ENCODE measurements at regions not wholly inside any gene's neighbourhood (a gene's known extent, or its start where the extent isn't known, plus 50 kb on each side); places are given as distances from the start of the nearest gene placed in this dataset.
"Not testable (repeated sequence)": the region's sequence is repeated elsewhere in the genome, so short reads cannot be mapped to it uniquely, and the experiment has no call there.

DNA sequence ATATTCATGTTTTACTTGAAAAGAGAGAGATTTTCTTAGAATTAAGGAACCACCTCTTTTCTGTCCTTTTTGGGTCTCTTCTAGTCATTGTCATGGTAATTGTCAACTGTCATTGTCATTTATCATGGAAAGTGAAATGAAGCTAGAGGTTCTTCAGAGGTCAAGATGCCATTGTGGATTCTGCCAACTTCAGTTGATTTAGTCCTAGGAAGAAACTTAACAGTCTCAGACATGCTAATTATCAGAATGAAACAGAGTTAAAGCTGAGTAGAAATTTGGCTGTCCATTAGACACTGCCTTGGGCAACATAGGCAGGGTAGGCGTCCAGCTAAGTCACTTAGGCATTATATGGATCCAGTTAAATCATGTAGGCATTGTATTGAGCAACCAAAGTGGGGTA lies 796.1 kb upstream of the ADGRL3 start:
- Histone ChIP-seq H3K4me3 (ENCODE audit: low read depth, low read length) (no peak overlapping the region), H3K27me3 (replicated peaks) (no peaks in the 10 kb centered on the region), H3K36me3 (replicated peaks) (no peaks in the 10 kb centered on the region), H3K27ac (no peak overlapping the region)
- in situ Hi-C loops (cut with HindIII; ENCODE audit: low pct_ligation_motif_present, low sequenced_read_pairs): no loop called here
- TF ChIP-seq, protein P1, sequence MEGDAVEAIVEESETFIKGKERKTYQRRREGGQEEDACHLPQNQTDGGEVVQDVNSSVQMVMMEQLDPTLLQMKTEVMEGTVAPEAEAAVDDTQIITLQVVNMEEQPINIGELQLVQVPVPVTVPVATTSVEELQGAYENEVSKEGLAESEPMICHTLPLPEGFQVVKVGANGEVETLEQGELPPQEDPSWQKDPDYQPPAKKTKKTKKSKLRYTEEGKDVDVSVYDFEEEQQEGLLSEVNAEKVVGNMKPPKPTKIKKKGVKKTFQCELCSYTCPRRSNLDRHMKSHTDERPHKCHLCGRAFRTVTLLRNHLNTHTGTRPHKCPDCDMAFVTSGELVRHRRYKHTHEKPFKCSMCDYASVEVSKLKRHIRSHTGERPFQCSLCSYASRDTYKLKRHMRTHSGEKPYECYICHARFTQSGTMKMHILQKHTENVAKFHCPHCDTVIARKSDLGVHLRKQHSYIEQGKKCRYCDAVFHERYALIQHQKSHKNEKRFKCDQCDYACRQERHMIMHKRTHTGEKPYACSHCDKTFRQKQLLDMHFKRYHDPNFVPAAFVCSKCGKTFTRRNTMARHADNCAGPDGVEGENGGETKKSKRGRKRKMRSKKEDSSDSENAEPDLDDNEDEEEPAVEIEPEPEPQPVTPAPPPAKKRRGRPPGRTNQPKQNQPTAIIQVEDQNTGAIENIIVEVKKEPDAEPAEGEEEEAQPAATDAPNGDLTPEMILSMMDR (IDR thresholded peaks at IDR 0.05; ENCODE audit: low read depth, low read length, missing control alignments): no peak
- no peak for DNase-seq

- Histone ChIP-seq H3K27ac (no peak overlapping the region), H3K27me3 (replicated peaks) (no peaks in the 10 kb centered on the region), H3K4me3 (ENCODE audit: low read depth, low read length) (no peak overlapping the region), H3K36me3 (replicated peaks) (no peaks in the 10 kb centered on the region)
- in situ Hi-C loops (cut with HindIII; ENCODE audit: low pct_ligation_motif_present, low sequenced_read_pairs): no loop called here
- no peak for DNase-seq
- TF ChIP-seq, protein P1 (IDR thresholded peaks at IDR 0.05; ENCODE audit: low read depth, low read length, missing control alignments): no peak
Observed at GRCh38 chr4:60422439-60422838, 777.7 kb upstream of the ADGRL3 start.

DNA sequence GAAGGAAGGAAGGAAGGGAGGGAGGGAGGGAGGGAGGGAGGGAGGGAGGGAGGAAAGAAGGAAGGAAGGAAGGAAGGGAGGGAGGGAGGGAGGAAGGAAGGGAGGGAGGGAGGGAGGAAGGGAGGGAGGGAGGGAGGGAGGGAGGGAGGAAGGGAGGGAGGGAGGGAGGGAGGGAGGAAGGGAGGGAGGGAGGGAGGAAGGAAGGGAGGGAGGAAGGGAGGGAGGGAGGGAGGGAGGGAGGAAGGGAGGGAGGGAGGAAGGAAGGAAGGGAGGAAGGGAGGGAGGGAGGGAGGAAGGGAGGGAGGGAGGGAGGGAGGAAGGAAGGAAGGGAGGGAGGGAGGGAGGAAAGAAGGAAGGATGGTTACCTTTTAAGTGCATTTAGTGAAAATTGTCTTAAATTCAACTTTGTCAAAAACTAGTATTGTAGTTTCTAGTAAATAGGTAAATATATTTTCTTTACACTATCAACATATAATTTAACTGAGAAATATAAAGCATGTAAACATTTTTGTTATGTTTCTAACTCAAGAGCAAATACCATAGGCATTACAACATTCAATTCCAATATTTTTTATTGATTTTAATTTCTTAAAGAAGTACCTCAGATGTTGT lies 776.4 kb upstream of the ADGRL3 start:
- H3K36me3 ChIP-seq (replicated peaks); in situ Hi-C loops (cut with HindIII; ENCODE audit: low pct_ligation_motif_present, low sequenced_read_pairs): not testable (repeated sequence)

GRCh38 chr4:60432911-60433310 lies 767.2 kb upstream of the ADGRL3 start:
- TF ChIP-seq, protein P1 (IDR thresholded peaks at IDR 0.05; ENCODE audit: low read depth, low read length, missing control alignments): no peak
- H3K4me3 ChIP-seq (ENCODE audit: low read depth, low read length): no peak overlapping the region
- H3K27me3 ChIP-seq (replicated peaks): no peaks in the 10 kb centered on the region
- no peak overlapping the region for H3K27ac ChIP-seq
- DNase-seq: no peak
- in situ Hi-C loops (cut with HindIII; ENCODE audit: low pct_ligation_motif_present, low sequenced_read_pairs): no loop called here
- no peaks in the 10 kb centered on the region for H3K36me3 ChIP-seq (replicated peaks)

More for the DNA sequence above, 776.4 kb upstream of the ADGRL3 start:
- H3K4me3 ChIP-seq (ENCODE audit: low read depth, low read length); H3K27me3 ChIP-seq (replicated peaks); DNase-seq; H3K27ac ChIP-seq: not testable (repeated sequence)

DNA sequence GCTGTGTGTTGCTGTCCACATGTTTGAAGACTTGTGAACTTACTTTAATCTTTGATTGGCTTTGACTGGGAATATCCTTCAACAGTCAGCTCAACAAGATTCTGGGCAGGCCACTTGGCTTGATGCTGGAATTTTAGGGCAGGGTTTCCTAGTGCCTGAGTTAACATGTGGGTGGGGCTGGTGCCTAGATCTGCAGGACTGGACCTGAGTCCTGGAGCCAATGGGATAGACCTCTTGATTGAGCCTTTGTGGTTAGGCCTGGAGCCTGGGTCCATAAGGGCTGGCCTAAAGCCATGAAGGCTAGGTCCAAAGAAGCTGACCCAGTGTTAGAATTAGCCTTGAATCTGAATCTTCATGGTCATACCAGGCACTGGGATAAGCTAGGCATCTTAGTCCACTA lies 757.1 kb upstream of the ADGRL3 start:
- Histone ChIP-seq H3K36me3 (replicated peaks) (no peaks in the 10 kb centered on the region), H3K27ac (no peak overlapping the region), H3K27me3 (replicated peaks) (no peaks in the 10 kb centered on the region), H3K4me3 (ENCODE audit: low read depth, low read length) (no peak overlapping the region)
- no peak for DNase-seq
- TF ChIP-seq, protein P1 (IDR thresholded peaks at IDR 0.05; ENCODE audit: low read depth, low read length, missing control alignments): no peak
- in situ Hi-C loops (cut with HindIII; ENCODE audit: low pct_ligation_motif_present, low sequenced_read_pairs): no loop called here

GRCh38 chr4:60443796-60444195 lies 756.3 kb upstream of the ADGRL3 start:
- TF ChIP-seq, protein P1 (IDR thresholded peaks at IDR 0.05; ENCODE audit: low read depth, low read length, missing control alignments): no peak
- Histone ChIP-seq H3K36me3 (replicated peaks) (no peaks in the 10 kb centered on the region), H3K27me3 (replicated peaks) (no peaks in the 10 kb centered on the region), H3K4me3 (ENCODE audit: low read depth, low read length) (no peak overlapping the region), H3K27ac (no peak overlapping the region)
- in situ Hi-C loops (cut with HindIII; ENCODE audit: low pct_ligation_motif_present, low sequenced_read_pairs): no loop called here
- DNase-seq: no peak
